ENCODE measurements at regions not wholly inside any gene's neighbourhood (a gene's known extent, or its start where the extent isn't known, plus 50 kb on each side); places are given as distances from the start of the nearest gene placed in this dataset.

DNA sequence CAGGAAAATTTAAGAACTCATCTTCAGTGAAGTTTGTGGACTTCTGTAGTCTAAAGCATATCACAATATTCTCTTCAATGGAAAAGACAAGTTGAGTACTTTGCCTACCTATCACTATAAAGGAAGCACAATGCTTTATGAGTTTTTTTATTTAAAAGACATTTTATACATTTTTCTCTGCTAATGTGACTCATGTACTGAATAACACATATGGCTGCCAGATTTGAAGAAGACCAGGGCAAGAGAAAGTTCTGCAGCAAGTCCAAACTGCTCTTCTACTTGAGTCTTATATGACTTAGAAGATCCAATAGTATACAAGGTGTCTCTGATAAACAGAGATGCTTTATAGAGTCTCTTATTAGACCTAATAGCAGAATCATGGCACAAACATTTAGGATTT, 978.4 kb downstream of the TLE4 start:
- TF ChIP-seq, protein P1, sequence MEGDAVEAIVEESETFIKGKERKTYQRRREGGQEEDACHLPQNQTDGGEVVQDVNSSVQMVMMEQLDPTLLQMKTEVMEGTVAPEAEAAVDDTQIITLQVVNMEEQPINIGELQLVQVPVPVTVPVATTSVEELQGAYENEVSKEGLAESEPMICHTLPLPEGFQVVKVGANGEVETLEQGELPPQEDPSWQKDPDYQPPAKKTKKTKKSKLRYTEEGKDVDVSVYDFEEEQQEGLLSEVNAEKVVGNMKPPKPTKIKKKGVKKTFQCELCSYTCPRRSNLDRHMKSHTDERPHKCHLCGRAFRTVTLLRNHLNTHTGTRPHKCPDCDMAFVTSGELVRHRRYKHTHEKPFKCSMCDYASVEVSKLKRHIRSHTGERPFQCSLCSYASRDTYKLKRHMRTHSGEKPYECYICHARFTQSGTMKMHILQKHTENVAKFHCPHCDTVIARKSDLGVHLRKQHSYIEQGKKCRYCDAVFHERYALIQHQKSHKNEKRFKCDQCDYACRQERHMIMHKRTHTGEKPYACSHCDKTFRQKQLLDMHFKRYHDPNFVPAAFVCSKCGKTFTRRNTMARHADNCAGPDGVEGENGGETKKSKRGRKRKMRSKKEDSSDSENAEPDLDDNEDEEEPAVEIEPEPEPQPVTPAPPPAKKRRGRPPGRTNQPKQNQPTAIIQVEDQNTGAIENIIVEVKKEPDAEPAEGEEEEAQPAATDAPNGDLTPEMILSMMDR (IDR thresholded peaks at IDR 0.05): no peak
- TF ChIP-seq POLR2A (IDR thresholded peaks at IDR 0.05): no peak
